H1 (cell line): ENCODE measurements at regions not wholly inside any gene's neighbourhood (a gene's known extent, or its start where the extent isn't known, plus 50 kb on each side); places are given as distances from the start of the nearest gene placed in this dataset.

ENCODE experiments used
- EP300 ChIP-seq, 2 experiments: IDR thresholded peaks; 1 replicate in 1 of 2; 2 replicates in 1 of 2; pipeline ENCODE4 v1.6.1; 2011 to 2012; ENCODE audit warnings: low read depth in 2 of 2, low read length in 2 of 2, mild to moderate bottlenecking in 2 of 2, borderline replicate concordance in 1 of 2, inconsistent platforms in 1 of 2, moderate library complexity in 1 of 2
- RBBP5 ChIP-seq: IDR thresholded peaks from 2 replicates; pipeline ENCODE4 v1.7.1; 2012; ENCODE audit warnings: low read depth, mild to moderate bottlenecking, inconsistent platforms, low read length, moderate library complexity, borderline replicate concordance
- RNF2 ChIP-seq: fragments of 200-900, 300-1000 bp; sonication (generic); IDR thresholded peaks from 2 replicates; pipeline ENCODE4 v1.7.1; 2016; ENCODE audit warnings: borderline replicate concordance, low read depth, mild to moderate bottlenecking, antibody characterized with exemption, low read length; ENCODE audit not compliant: poor library complexity, severe bottlenecking; ENCODE audit errors: missing control alignments

DNA sequence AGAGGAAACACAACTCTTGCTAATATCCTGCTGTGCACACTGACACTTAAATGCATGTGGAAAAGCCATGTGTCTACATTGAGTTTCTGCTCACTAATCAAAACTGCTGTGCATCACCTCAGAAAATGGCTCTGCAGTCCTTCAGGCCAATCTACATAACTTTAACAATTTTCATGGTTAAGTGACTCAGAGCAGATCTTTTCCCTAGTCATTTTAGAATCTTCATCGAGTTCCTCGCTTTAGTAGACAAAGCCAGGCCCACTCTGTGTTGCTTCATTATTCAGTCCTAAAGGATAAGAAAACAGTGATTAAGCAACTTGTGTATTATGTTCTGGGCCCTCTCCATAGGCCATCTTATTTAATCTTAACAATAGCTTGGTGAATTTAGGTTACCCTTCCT, 250.0 kb downstream of the KCNC2 start (continued):
- TF ChIP-seq EP300 (IDR thresholded peaks at IDR 0.05; ENCODE audit: borderline replicate concordance in 1 of 2, low read depth in 2 of 2, low read length in 2 of 2) (no peak), RNF2 (no peak), RBBP5 (no peak)
- TF ChIP-seq, all 59 proteins: peak for 0
